Astrocyte of the spinal cord (primary cell): ENCODE measurements at regions not wholly inside any gene's neighbourhood (a gene's known extent, or its start where the extent isn't known, plus 50 kb on each side); places are given as distances from the start of the nearest gene placed in this dataset.

Source experiments
- DNase-seq: peaks from one replicate; pipeline ENCODE4 v3.0.0; 2011; ENCODE audit warnings: low read depth, low spot score
- H3K4me3 ChIP-seq: 2 replicates; pipeline ENCODE4 v1.5.1; 2011; ENCODE audit warnings: low read depth, mild to moderate bottlenecking, low read length, moderate library complexity
- CTCF ChIP-seq: IDR thresholded peaks from 2 replicates; pipeline ENCODE4 v1.5.1; 2012; ENCODE audit warnings: low read depth, mild to moderate bottlenecking, low read length, inconsistent platforms
- in situ Hi-C: cut with HindIII; loops from 2 replicates; pipeline ENCODE4 v1.10.0; 2017; ENCODE audit warnings: low sequenced_read_pairs

GRCh38 chr5:152092580-152092979, 167.9 kb upstream of the GLRA1 start:
- in situ Hi-C loops = no loop called here
- H3K4me3 ChIP-seq = no peak overlapping the region
- no peak for TF ChIP-seq CTCF
- DNase-seq = peak; percentile 2

- no peak overlapping the region for H3K4me3 ChIP-seq
- DNase-seq = no peak
- in situ Hi-C loops = no loop called here
- TF ChIP-seq CTCF = no peak
Observed at GRCh38 chr5:152089644-152090043, 165.0 kb upstream of the GLRA1 start.

- no peak overlapping the region for H3K4me3 ChIP-seq
- in situ Hi-C loops = no loop called here
- no peak for TF ChIP-seq CTCF
- DNase-seq = no peak
Observed at GRCh38 chr5:152086668-152087067, 162.0 kb upstream of the GLRA1 start.

GRCh38 chr5:152084476-152084875, 159.8 kb upstream of the GLRA1 start:
- no peak for DNase-seq
- TF ChIP-seq CTCF = no peak
- in situ Hi-C loops = no loop called here
- no peak overlapping the region for H3K4me3 ChIP-seq

- H3K4me3 ChIP-seq = no peak overlapping the region
- in situ Hi-C loops = no loop called here
- no peak for DNase-seq
- TF ChIP-seq CTCF = no peak
Observed at GRCh38 chr5:152083231-152083630, 158.6 kb upstream of the GLRA1 start.

GRCh38 chr5:152072091-152072490, 147.4 kb upstream of the GLRA1 start:
- peak; percentile 5 for DNase-seq
- in situ Hi-C loops = no loop called here
- no peak for TF ChIP-seq CTCF
- no peak overlapping the region for H3K4me3 ChIP-seq

- in situ Hi-C loops = no loop called here
- H3K4me3 ChIP-seq = no peak overlapping the region
- DNase-seq = no peak
Observed at GRCh38 chr5:152070591-152070990, 145.9 kb upstream of the GLRA1 start.

More at GRCh38 chr5:152070591-152070990, 145.9 kb upstream of the GLRA1 start:
- no peak for TF ChIP-seq CTCF
